ENCODE measurements at regions not wholly inside any gene's neighbourhood (a gene's known extent, or its start where the extent isn't known, plus 50 kb on each side); places are given as distances from the start of the nearest gene placed in this dataset.

DNA sequence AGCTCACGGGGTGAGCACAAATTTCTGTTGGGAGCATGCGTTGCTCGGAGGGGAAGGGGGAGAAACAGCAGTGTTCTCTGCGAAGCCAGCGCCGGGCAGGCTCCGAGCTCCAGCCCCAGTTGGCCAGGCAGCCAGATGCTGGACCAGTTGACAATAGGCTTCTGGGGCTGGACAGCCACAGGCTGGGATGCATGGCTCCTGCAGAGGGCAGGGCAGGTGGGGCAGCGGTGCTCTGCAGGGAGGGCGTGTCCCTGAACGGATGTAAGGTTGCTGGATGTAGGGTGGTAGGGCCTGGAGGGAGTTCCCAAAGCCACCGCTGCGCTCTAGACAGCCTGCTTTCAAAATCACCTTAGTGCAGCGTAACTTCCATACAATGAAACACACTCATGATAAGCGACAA lies 574.9 kb downstream of the GLRX3 start:
- TF ChIP-seq POLR2A (IDR thresholded peaks at IDR 0.05; ENCODE audit: low read depth, low read length) (no peak), POU2F2 (IDR thresholded peaks at IDR 0.05; ENCODE audit: low read depth, low read length) (no peak), POLR2AphosphoS5 (IDR thresholded peaks at IDR 0.05; ENCODE audit: low read depth, low read length) (no peak), TAF1 (IDR thresholded peaks at IDR 0.05; ENCODE audit: low read depth, low read length) (no peak)
